ENCODE measurements at regions not wholly inside any gene's neighbourhood (a gene's known extent, or its start where the extent isn't known, plus 50 kb on each side); places are given as distances from the start of the nearest gene placed in this dataset.
"Not testable (repeated sequence)": the region's sequence is repeated elsewhere in the genome, so short reads cannot be mapped to it uniquely, and the experiment has no call there.

DNA sequence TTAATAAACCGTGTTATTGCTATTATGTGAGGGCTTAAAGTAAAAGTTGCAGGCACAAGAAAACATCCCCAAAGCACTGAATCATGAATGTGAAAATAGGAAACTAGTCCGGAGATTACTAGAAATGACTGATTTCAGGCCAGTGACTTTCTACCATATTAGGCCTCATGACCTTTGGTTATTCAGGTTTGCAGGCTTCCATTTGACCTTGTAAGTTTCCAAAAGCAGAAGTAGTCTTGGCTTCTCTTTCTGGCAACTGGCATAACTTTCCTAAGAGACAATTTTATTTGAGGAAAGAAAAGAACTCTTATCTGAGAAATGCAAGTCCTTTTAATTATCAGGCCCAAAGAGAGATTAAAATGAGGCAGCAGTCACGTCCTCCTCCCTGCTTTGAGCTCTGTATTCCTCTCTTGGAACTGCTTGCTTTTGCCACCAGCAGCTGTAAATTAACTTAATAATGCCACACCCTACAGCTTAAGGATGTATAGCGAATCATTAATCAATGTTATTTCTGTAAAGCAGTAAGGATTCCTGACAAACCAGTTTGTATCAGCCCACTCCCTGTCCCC lies 225.0 kb upstream of the FAM240B start:
- not testable (repeated sequence) for TF ChIP-seq EP300 (IDR thresholded peaks at IDR 0.05); POLR2AphosphoS5 (IDR thresholded peaks at IDR 0.05); POLR2A (IDR thresholded peaks at IDR 0.05; ENCODE audit: low read depth)
- TF ChIP-seq, protein P1, sequence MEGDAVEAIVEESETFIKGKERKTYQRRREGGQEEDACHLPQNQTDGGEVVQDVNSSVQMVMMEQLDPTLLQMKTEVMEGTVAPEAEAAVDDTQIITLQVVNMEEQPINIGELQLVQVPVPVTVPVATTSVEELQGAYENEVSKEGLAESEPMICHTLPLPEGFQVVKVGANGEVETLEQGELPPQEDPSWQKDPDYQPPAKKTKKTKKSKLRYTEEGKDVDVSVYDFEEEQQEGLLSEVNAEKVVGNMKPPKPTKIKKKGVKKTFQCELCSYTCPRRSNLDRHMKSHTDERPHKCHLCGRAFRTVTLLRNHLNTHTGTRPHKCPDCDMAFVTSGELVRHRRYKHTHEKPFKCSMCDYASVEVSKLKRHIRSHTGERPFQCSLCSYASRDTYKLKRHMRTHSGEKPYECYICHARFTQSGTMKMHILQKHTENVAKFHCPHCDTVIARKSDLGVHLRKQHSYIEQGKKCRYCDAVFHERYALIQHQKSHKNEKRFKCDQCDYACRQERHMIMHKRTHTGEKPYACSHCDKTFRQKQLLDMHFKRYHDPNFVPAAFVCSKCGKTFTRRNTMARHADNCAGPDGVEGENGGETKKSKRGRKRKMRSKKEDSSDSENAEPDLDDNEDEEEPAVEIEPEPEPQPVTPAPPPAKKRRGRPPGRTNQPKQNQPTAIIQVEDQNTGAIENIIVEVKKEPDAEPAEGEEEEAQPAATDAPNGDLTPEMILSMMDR (IDR thresholded peaks at IDR 0.05), result not testable (repeated sequence)
